ENCODE measurements at regions not wholly inside any gene's neighbourhood (a gene's known extent, or its start where the extent isn't known, plus 50 kb on each side); places are given as distances from the start of the nearest gene placed in this dataset.

- peak; percentile 33 for DNase-seq (ENCODE audit: low read depth, low spot score)
Observed at GRCh38 chr9:113701774-113702755, 174.0 kb upstream of the ZNF618 start.

GRCh38 chr9:113705306-113705927 lies 170.7 kb upstream of the ZNF618 start:
- DNase-seq (ENCODE audit: low read depth, low spot score): no peak

- no peak for DNase-seq (ENCODE audit: low read depth, low spot score)
Observed at GRCh38 chr9:113705928-113706519, 170.1 kb upstream of the ZNF618 start.

GRCh38 chr9:113707953-113708695 lies 168.0 kb upstream of the ZNF618 start:
- DNase-seq (ENCODE audit: low read depth, low spot score): no peak

GRCh38 chr9:113708821-113709713 lies 167.0 kb upstream of the ZNF618 start:
- no peak for DNase-seq (ENCODE audit: low read depth, low spot score)

- DNase-seq (ENCODE audit: low read depth, low spot score): no peak
Observed at GRCh38 chr9:113709721-113710120, 166.4 kb upstream of the ZNF618 start.

- DNase-seq (ENCODE audit: low read depth, low spot score): no peak
Observed at GRCh38 chr9:113711251-113711650, 164.9 kb upstream of the ZNF618 start.

GRCh38 chr9:113712053-113712452 lies 164.1 kb upstream of the ZNF618 start:
- no peak for DNase-seq (ENCODE audit: low read depth, low spot score)

- peak; percentile 41 for DNase-seq (ENCODE audit: low read depth, low spot score)
Observed at GRCh38 chr9:113715086-113715485, 161.0 kb upstream of the ZNF618 start.

GRCh38 chr9:113719919-113720318 lies 156.2 kb upstream of the ZNF618 start:
- DNase-seq (ENCODE audit: low read depth, low spot score): no peak

- no peak for DNase-seq (ENCODE audit: low read depth, low spot score)
Observed at GRCh38 chr9:113720495-113720894, 155.6 kb upstream of the ZNF618 start.

GRCh38 chr9:113721856-113722255 lies 154.3 kb upstream of the ZNF618 start:
- no peak for DNase-seq (ENCODE audit: low read depth, low spot score)

- DNase-seq (ENCODE audit: low read depth, low spot score): no peak
Observed at GRCh38 chr9:113724202-113724601, 151.9 kb upstream of the ZNF618 start.

GRCh38 chr9:113728989-113729388 lies 147.1 kb upstream of the ZNF618 start:
- no peak for DNase-seq (ENCODE audit: low read depth, low spot score)

- DNase-seq (ENCODE audit: low read depth, low spot score): no peak
Observed at GRCh38 chr9:113734826-113735225, 141.3 kb upstream of the ZNF618 start.

- peak; percentile 77 for DNase-seq (ENCODE audit: low read depth, low spot score)
Observed at GRCh38 chr9:113737517-113738271, 138.4 kb upstream of the ZNF618 start.

- DNase-seq (ENCODE audit: low read depth, low spot score): no peak
Observed at GRCh38 chr9:113738496-113738892, 137.6 kb upstream of the ZNF618 start.

- no peak for DNase-seq (ENCODE audit: low read depth, low spot score)
Observed at GRCh38 chr9:113738893-113739604, 137.1 kb upstream of the ZNF618 start.

Data from astrocyte of the hippocampus (primary cell).